H1 (cell line): ENCODE measurements at regions not wholly inside any gene's neighbourhood (a gene's known extent, or its start where the extent isn't known, plus 50 kb on each side); places are given as distances from the start of the nearest gene placed in this dataset.

Experiments used
- CTCF ChIA-PET: fragments of 300-600 bp; sonication (Branson Sonifier 250); formaldehyde crosslinking; loops from one replicate; lab custom pipeline; 2021; ENCODE audit not compliant: partially characterized antibody; lab: Charles Lee
- POLR2A ChIA-PET: fragments of 300-600 bp; sonication (Branson Sonifier 250); formaldehyde crosslinking; loops from one replicate; lab custom pipeline; 2021; ENCODE audit warnings: inconsistent platforms; ENCODE audit not compliant: partially characterized antibody; lab: Charles Lee
- DNase-seq, 2 experiments: peaks; one replicate each; pipeline versions ENCODE4 v3.0.0 to v3.0.0-alpha.2; 2010 to 2022; ENCODE audit warnings: low spot score in 2 of 2, low read depth in 1 of 2, mixed read lengths in 1 of 2
- FAIRE-seq: peaks from 2 replicates; lab custom pipeline; 2011; peaks lifted over from hg19 to GRCh38; lab: Jason Lieb, UNC
- H2AFZ ChIP-seq: 2 replicates; pipeline ENCODE4 v1.8.1; 2012; ENCODE audit warnings: low read length, inconsistent platforms
- H2AK5ac ChIP-seq: 2 replicates; pipeline ENCODE4 v1.6.1; 2013; ENCODE audit warnings: low read depth, low read length
- H2BK120ac ChIP-seq: replicated peaks from 2 replicates; pipeline ENCODE3; 2013; ENCODE audit warnings: low read depth, low read length, inconsistent platforms
- H2BK12ac ChIP-seq: 2 replicates; pipeline ENCODE4 v1.6.1; 2013; ENCODE audit warnings: low read depth, low read length
- H2BK15ac ChIP-seq: 2 replicates; pipeline ENCODE4 v1.6.1; 2013; ENCODE audit warnings: low read length
- H2BK20ac ChIP-seq: 2 replicates; pipeline ENCODE4 v1.6.1; 2013; ENCODE audit warnings: low read length
- H2BK5ac ChIP-seq: 2 replicates; pipeline ENCODE4 v1.6.1; 2013; ENCODE audit warnings: low read depth, low read length
- H3K14ac ChIP-seq: 2 replicates; pipeline ENCODE4 v1.6.1; 2013; ENCODE audit warnings: inconsistent platforms; ENCODE audit not compliant: insufficient read length
- H3K18ac ChIP-seq: 2 replicates; pipeline ENCODE4 v1.6.1; 2013; ENCODE audit warnings: low read length; ENCODE audit errors: extremely low read depth
- H3K23ac ChIP-seq: 2 replicates; pipeline ENCODE4 v1.6.1; 2013; ENCODE audit warnings: inconsistent platforms; ENCODE audit not compliant: insufficient read length
- H3K23me2 ChIP-seq: 2 replicates; pipeline ENCODE4 v1.6.1; 2013; ENCODE audit warnings: low read depth, low read length
- H3K27ac ChIP-seq: 2 replicates; pipeline ENCODE4 v1.6.1; 2011; ENCODE audit warnings: low read depth, low read length, inconsistent platforms
- H3K27me3 ChIP-seq, 4 experiments: replicated peaks in 1 of 4; 1 replicate in 1 of 4; 2 replicates in 3 of 4; pipeline versions ENCODE4 v1.6.1 to v1.8.1; 2011 to 2013; ENCODE audit warnings: low read length in 3 of 4, mild to moderate bottlenecking in 3 of 4, inconsistent platforms in 2 of 4, mixed read lengths in 2 of 4, moderate library complexity in 1 of 4; ENCODE audit not compliant: control insufficient read depth in 3 of 4, insufficient read depth in 3 of 4; ENCODE audit errors: extremely low read depth in 1 of 4
- H3K36me3 ChIP-seq, 4 experiments: 2 replicates each; pipeline versions ENCODE4 v1.6.1 to v1.8.1; 2011 to 2013; ENCODE audit warnings: mild to moderate bottlenecking in 4 of 4, low read length in 3 of 4, moderate library complexity in 2 of 4, control low read depth in 1 of 4, inconsistent platforms in 1 of 4; ENCODE audit not compliant: insufficient read depth in 4 of 4, control insufficient read depth in 2 of 4
- H3K4ac ChIP-seq: replicated peaks from 2 replicates; pipeline ENCODE3; 2013; ENCODE audit warnings: low read length, low read depth, mixed read lengths, inconsistent platforms; ENCODE audit not compliant: insufficient read length
- H3K4me1 ChIP-seq, 4 experiments: replicated peaks in 1 of 4; 1 replicate in 1 of 4; 2 replicates in 3 of 4; pipeline versions ENCODE4 v1.6.1 to v1.8.1; 2011 to 2013; ENCODE audit warnings: low read length in 3 of 4, inconsistent platforms in 2 of 4, mixed read lengths in 1 of 4; ENCODE audit not compliant: insufficient read depth in 4 of 4, control insufficient read depth in 3 of 4
- H3K4me2 ChIP-seq, 2 experiments: 2 replicates each; pipeline versions ENCODE4 v1.6.1 to v1.8.1; 2011 to 2013; ENCODE audit warnings: low read depth in 2 of 2, low read length in 2 of 2, control low read depth in 1 of 2, inconsistent platforms in 1 of 2, mild to moderate bottlenecking in 1 of 2; ENCODE audit not compliant: insufficient read depth in 1 of 2
- H3K4me3 ChIP-seq, 4 experiments: fragments of 200-600, 300-600 bp in 1 of 4; sonication (generic), shearing (Covaris generic), sonication (Bioruptor Twin) in 1 of 4; 2 replicates each; pipeline versions ENCODE4 v1.5.1 to v1.8.1; 2011 to 2016; ENCODE audit warnings: low read length in 4 of 4, low read depth in 3 of 4, control low read depth in 2 of 4, inconsistent platforms in 2 of 4, mild to moderate bottlenecking in 2 of 4, mixed read lengths in 1 of 4, moderate library complexity in 1 of 4; ENCODE audit not compliant: insufficient read depth in 2 of 4; ENCODE audit errors: extremely low read depth in 1 of 4
- H3K56ac ChIP-seq: replicated peaks from 2 replicates; pipeline ENCODE3; 2013; ENCODE audit warnings: low read depth, mild to moderate bottlenecking, mixed read lengths, low read length, inconsistent platforms; ENCODE audit not compliant: insufficient read length
- H3K79me1 ChIP-seq: 2 replicates; pipeline ENCODE4 v1.6.1; 2013; ENCODE audit warnings: low read depth, low read length, control low read depth
- H3K79me2 ChIP-seq, 2 experiments: 2 replicates each; pipeline versions ENCODE4 v1.6.1 to v1.8.1; 2012 to 2013; ENCODE audit warnings: low read length in 2 of 2, mild to moderate bottlenecking in 2 of 2, inconsistent platforms in 1 of 2; ENCODE audit not compliant: insufficient read depth in 2 of 2, control insufficient read depth in 1 of 2
- H3K9ac ChIP-seq, 4 experiments: replicated peaks in 1 of 4; 1 replicate in 1 of 4; 2 replicates in 3 of 4; pipeline versions ENCODE4 v1.6.1 to v1.8.1; 2011 to 2013; ENCODE audit warnings: low read depth in 3 of 4, low read length in 3 of 4, control low read depth in 2 of 4, mild to moderate bottlenecking in 2 of 4, moderate library complexity in 2 of 4, inconsistent platforms in 1 of 4; ENCODE audit errors: extremely low read depth in 1 of 4
- H3K9me3 ChIP-seq, 2 experiments: 2 replicates each; pipeline versions ENCODE4 v1.6.1 to v1.8.1; 2012 to 2013; ENCODE audit warnings: mild to moderate bottlenecking in 2 of 2, moderate library complexity in 2 of 2, control low read depth in 1 of 2, inconsistent platforms in 1 of 2, low read depth in 1 of 2, low read length in 1 of 2, mixed read lengths in 1 of 2; ENCODE audit not compliant: insufficient read depth in 2 of 2
- H4K20me1 ChIP-seq, 2 experiments: replicated peaks in 1 of 2; 2 replicates each; pipeline versions ENCODE3 to v1.8.1; 2011 to 2013; ENCODE audit warnings: inconsistent platforms in 2 of 2, low read length in 2 of 2, mild to moderate bottlenecking in 1 of 2; ENCODE audit not compliant: insufficient read depth in 2 of 2, control insufficient read depth in 1 of 2
- H4K5ac ChIP-seq: 2 replicates; pipeline ENCODE4 v1.6.1; 2013; ENCODE audit warnings: low read length, low read depth, mixed read lengths, inconsistent platforms; ENCODE audit not compliant: insufficient read length
- H4K8ac ChIP-seq: 2 replicates; pipeline ENCODE4 v1.8.0; 2013; ENCODE audit warnings: mild to moderate bottlenecking, moderate library complexity, low read length, inconsistent platforms; ENCODE audit not compliant: insufficient read depth; ENCODE audit errors: extremely low read depth
- H4K91ac ChIP-seq: replicated peaks from 2 replicates; pipeline ENCODE3; 2013; ENCODE audit warnings: low read length, mixed read lengths, inconsistent platforms; ENCODE audit not compliant: insufficient read length
- CBX5 ChIP-seq: fragments of 300-800, 300-1000 bp; sonication (generic); IDR thresholded peaks from 2 replicates; pipeline ENCODE4 v1.7.1; 2016; ENCODE audit warnings: antibody characterized with exemption, low read length, low read depth
- CTCF ChIP-seq, 3 experiments: IDR thresholded peaks; 1 replicate in 2 of 3; 2 replicates in 1 of 3; pipeline versions ENCODE4 v1.5.1 to v1.6.1; 2011; ENCODE audit warnings: low read length in 3 of 3, mild to moderate bottlenecking in 3 of 3, inconsistent platforms in 2 of 3, low read depth in 1 of 3, moderate library complexity in 1 of 3; ENCODE audit not compliant: insufficient read depth in 1 of 3; ENCODE audit errors: control extremely low read depth in 1 of 3
- EGR1 ChIP-seq: IDR thresholded peaks from 2 replicates; pipeline ENCODE4 v1.6.1; 2011; ENCODE audit warnings: low read depth, low read length, borderline replicate concordance
- FOSL1 ChIP-seq: IDR thresholded peaks from 2 replicates; pipeline ENCODE4 v1.6.1; 2011; ENCODE audit warnings: mild to moderate bottlenecking, low read depth, low read length, moderate library complexity; ENCODE audit not compliant: insufficient read depth
- HDAC6 ChIP-seq: IDR thresholded peaks from one replicate; pipeline ENCODE4 v1.7.1; 2012; ENCODE audit warnings: low read depth, mild to moderate bottlenecking, inconsistent platforms, low read length, moderate library complexity
- KDM4A ChIP-seq: IDR thresholded peaks from one replicate; pipeline ENCODE4 v1.7.1; 2012; ENCODE audit warnings: low read depth, mild to moderate bottlenecking, moderate library complexity, low read length, inconsistent platforms; ENCODE audit not compliant: severe bottlenecking
- NANOG ChIP-seq: IDR thresholded peaks from 2 replicates; pipeline ENCODE4 v1.6.1; 2011; ENCODE audit warnings: low read length, low read depth, mild to moderate bottlenecking, inconsistent platforms; ENCODE audit not compliant: insufficient read depth, poor library complexity, severe bottlenecking
- POLR2A ChIP-seq, 2 experiments: IDR thresholded peaks; 1 replicate in 1 of 2; 2 replicates in 1 of 2; pipeline ENCODE4 v1.6.1; 2011; ENCODE audit warnings: low read depth in 2 of 2, low read length in 2 of 2, mild to moderate bottlenecking in 2 of 2; ENCODE audit errors: control extremely low read depth in 1 of 2
- RFX5 ChIP-seq: IDR thresholded peaks from 2 replicates; pipeline ENCODE4 v1.6.1; 2011; ENCODE audit warnings: low read depth, low read length, improper control_type of control experiment, borderline replicate concordance
- SP4 ChIP-seq: IDR thresholded peaks from 2 replicates; pipeline ENCODE4 v1.6.1; 2012; ENCODE audit warnings: low read length, inconsistent platforms
- SRF ChIP-seq: IDR thresholded peaks from 2 replicates; pipeline ENCODE4 v1.6.1; 2011; ENCODE audit warnings: mild to moderate bottlenecking, low read depth, low read length, moderate library complexity
- TBP ChIP-seq: IDR thresholded peaks from 2 replicates; pipeline ENCODE4 v1.6.1; 2011; ENCODE audit warnings: low read depth, low read length, improper control_type of control experiment
- WGBS, 2 experiments: shearing (Covaris generic) in 1 of 2; methylation state at CpG; one replicate each; pipeline versions ENCODE4 v1.1.6 to v1.1.7; 2013 to 2015; ENCODE audit warnings: low lambda C conversion rate in 2 of 2, mixed read lengths in 2 of 2, inconsistent platforms in 1 of 2, low coverage in 1 of 2, missing lambda C conversion rate in 1 of 2; ENCODE audit not compliant: insufficient replicate concordance in 2 of 2, insufficient coverage in 1 of 2, insufficient read length in 1 of 2; ENCODE audit errors: extremely low coverage in 1 of 2, missing lambda C conversion rate in 1 of 2; 5-methylcytosine and 5-hydroxymethylcytosine counted together

- no peaks in the 10 kb centered on the region for H3K9me3 ChIP-seq
- no peak overlapping the region for H2BK12ac ChIP-seq
- POLR2A ChIA-PET: no interaction called here
- no peak overlapping the region for H4K91ac ChIP-seq
- no peak overlapping the region for H2AK5ac ChIP-seq
- no peaks in the 10 kb centered on the region for H3K79me1 ChIP-seq
- H3K56ac ChIP-seq: no peak overlapping the region
- H3K27me3 ChIP-seq: no peaks in the 10 kb centered on the region
- DNase-seq: no peak
- no peak overlapping the region for H3K18ac ChIP-seq
- no peak overlapping the region for H2BK5ac ChIP-seq
- H3K14ac ChIP-seq: no peak overlapping the region
- H2BK120ac ChIP-seq: no peak overlapping the region
- no peak for FAIRE-seq
- no peaks in the 10 kb centered on the region for H3K36me3 ChIP-seq
- H3K9ac ChIP-seq: no peak overlapping the region
- TF ChIP-seq EGR1: no peak
- no peak for TF ChIP-seq HDAC6
- no peak for TF ChIP-seq CTCF (IDR thresholded peaks at IDR 0.05; ENCODE audit: control extremely low read depth in 1 of 3, insufficient read depth in 1 of 3, low read depth in 1 of 3, low read length in 3 of 3)
- TF ChIP-seq SP4: no peak
- TF ChIP-seq SRF: no peak
- TF ChIP-seq CBX5: no peak
- no peak for TF ChIP-seq FOSL1
- TF ChIP-seq KDM4A: no peak
- no peak for TF ChIP-seq RFX5
- TF ChIP-seq NANOG: no peak
- TF ChIP-seq POLR2A (IDR thresholded peaks at IDR 0.05; ENCODE audit: control extremely low read depth in 1 of 2, low read depth in 2 of 2, low read length in 2 of 2): no peak
- no peak for TF ChIP-seq TBP
- TF ChIP-seq, all 59 proteins: peak for 0
- H4K5ac ChIP-seq: no peak overlapping the region
- no peak overlapping the region for H3K4me2 ChIP-seq
- no peak overlapping the region for H3K4ac ChIP-seq
- H3K23me2 ChIP-seq: no peaks in the 10 kb centered on the region
- no peak overlapping the region for H3K23ac ChIP-seq
- H2BK15ac ChIP-seq: no peak overlapping the region
- no peaks in the 10 kb centered on the region for H4K20me1 ChIP-seq
- H3K4me1 ChIP-seq: no peaks in the 10 kb centered on the region
- H2AFZ ChIP-seq: 0 out of 2 replicates have a peak overlapping the region, but pooled peaks have one; percentile 64
- WGBS, 2 experiments: 94% methylated on average over 9 of the region's 9 CpGs; no CpG with 5 or more reads in 1 of the 2 experiments
- H2BK20ac ChIP-seq: no peak overlapping the region
- CTCF ChIA-PET: interaction anchor here (0.7 kb wide), 1 partner anchor 55 kb away, joined by 4 read pairs; no protein-coding TSS in a partner anchor
- no peak overlapping the region for H3K27ac ChIP-seq
- H3K79me2 ChIP-seq: no peaks in the 10 kb centered on the region
- H4K8ac ChIP-seq: no peak overlapping the region
- H3K4me3 ChIP-seq: no peak overlapping the region
These were observed 271.2 kb upstream of the DPPA4 start for GRCh38 chr3:109608574-109608973.
